NCI-H2196 treated with DMSO at 0.1 percent for 48 hours (cell line): ENCODE measurements at regions not wholly inside any gene's neighbourhood (a gene's known extent, or its start where the extent isn't known, plus 50 kb on each side); places are given as distances from the start of the nearest gene placed in this dataset.
"Not testable (repeated sequence)": the region's sequence is repeated elsewhere in the genome, so short reads cannot be mapped to it uniquely, and the experiment has no call there.

ENCODE experiments used
- DNase-seq: peaks from one replicate; lab custom pipeline; 2025; ENCODE audit not compliant: unreplicated experiment; lab: John Stamatoyannopoulos, UW

GRCh38 chr4:104002318-104002717 lies 282.5 kb upstream of the TACR3 start:
- not testable (repeated sequence) for DNase-seq

DNA sequence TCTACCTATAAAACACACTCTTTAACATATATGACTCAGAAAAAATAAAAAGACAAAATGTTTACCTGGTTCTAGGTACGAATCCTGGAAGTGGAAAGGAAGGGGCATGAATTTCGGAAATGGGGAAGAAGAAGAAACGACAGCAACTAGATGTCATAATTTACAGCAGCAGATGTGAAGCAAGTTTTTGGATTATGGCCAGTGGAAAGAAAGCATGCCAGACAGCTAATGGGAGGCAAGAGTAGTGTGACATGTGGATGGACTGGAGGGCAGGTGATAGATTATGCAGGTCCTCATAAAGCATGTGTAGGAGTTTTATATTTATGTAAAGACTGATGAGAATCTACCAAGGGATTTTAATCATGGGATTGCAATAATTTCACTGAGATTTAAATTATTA lies 279.0 kb upstream of the TACR3 start:
- no peak for DNase-seq

GRCh38 chr4:103996637-103997036 lies 276.9 kb upstream of the TACR3 start:
- DNase-seq = peak; percentile 8

- peak; percentile 1 for DNase-seq
These were observed 276.3 kb upstream of the TACR3 start for GRCh38 chr4:103996064-103996463.

DNA sequence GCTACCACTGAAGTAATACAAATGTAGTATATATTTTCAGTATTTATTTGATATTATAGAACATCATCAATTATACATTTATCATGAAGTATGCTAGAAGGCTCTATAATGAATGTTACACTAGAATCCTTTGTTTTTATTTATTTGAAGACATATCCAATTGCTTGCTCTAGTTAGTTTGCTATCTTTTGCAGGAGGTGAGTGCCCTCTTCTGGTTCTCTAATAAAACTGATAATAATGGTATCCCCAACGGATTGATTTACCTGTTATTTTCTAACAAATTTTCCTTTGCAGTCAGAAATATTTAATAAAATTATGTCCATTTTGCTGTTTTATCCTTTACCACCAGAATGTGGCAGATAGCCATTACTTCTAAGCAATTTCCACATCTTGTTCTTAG lies 274.3 kb upstream of the TACR3 start:
- no peak for DNase-seq

GRCh38 chr4:103982454-103982853 lies 262.7 kb upstream of the TACR3 start:
- DNase-seq = no peak

DNA sequence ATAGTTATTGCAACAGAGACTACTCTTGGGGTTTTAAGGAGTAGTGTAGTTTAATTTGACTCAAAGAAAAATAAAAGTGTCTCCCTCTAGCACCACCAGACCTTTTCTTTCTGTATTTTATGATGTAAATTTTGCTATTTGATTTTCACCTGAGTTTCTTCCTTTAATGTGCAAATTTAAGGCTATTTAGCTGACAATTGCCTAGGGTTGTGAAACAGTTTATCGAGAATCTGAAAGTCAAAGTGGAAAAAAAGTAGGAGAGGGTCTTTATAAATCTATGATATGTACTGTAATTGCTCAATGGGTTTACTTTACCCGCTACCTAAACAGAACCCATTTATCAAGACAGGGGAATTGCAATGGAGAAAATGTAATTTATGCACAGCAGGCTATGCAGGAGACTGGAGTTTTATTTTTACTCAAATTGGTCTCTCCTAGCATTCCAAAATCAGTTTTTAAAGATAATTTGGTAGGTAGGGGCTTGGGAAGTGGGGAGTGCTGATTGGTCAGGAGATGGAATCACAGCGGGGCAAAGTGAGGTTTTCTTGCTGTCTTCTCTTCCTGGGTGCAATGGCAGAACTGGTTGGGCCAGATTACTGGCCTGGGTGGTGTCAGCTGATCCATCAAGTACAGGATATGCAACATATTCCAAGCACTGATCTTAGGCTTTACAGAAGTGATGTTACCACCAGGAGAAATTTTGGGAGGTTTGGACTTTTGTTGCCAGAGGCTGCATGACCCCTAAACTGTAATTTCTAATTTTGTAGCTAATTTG lies 228.6 kb upstream of the TACR3 start:
- DNase-seq = no peak

DNA sequence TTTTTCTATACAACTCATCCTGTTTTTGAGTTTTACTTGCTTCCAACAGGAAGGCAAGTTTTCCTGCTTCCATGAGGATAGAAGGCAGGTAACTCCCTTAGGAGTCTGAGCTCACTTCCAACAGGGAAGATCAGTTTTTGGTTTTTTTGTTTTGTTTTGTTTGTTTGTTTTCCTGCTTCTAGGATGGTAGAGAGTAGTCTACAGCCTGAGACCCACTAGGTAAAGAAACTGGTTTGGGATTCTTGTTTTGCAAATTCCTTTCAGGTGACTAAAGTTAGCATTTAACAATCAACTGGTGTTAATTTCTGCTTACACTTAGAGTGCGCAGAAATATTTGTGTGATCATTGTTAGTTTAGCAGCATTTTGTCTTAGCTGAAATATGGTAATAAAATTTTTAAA lies 227.8 kb upstream of the TACR3 start:
- DNase-seq = no peak

GRCh38 chr4:103946621-103947268 lies 227.0 kb upstream of the TACR3 start:
- DNase-seq = not testable (repeated sequence)

GRCh38 chr4:103938488-103938887 lies 218.7 kb upstream of the TACR3 start:
- no peak for DNase-seq

- no peak for DNase-seq
These were observed 216.9 kb upstream of the TACR3 start for GRCh38 chr4:103936653-103937145.

GRCh38 chr4:103934178-103934789 lies 214.5 kb upstream of the TACR3 start:
- DNase-seq = no peak

- DNase-seq = no peak
These were observed 208.6 kb upstream of the TACR3 start for GRCh38 chr4:103928370-103928769.

GRCh38 chr4:103923551-103923950 lies 203.8 kb upstream of the TACR3 start:
- no peak for DNase-seq

GRCh38 chr4:103918214-103918613 lies 198.4 kb upstream of the TACR3 start:
- DNase-seq = no peak

- no peak for DNase-seq
These were observed 195.6 kb upstream of the TACR3 start for GRCh38 chr4:103915224-103915869.

DNA sequence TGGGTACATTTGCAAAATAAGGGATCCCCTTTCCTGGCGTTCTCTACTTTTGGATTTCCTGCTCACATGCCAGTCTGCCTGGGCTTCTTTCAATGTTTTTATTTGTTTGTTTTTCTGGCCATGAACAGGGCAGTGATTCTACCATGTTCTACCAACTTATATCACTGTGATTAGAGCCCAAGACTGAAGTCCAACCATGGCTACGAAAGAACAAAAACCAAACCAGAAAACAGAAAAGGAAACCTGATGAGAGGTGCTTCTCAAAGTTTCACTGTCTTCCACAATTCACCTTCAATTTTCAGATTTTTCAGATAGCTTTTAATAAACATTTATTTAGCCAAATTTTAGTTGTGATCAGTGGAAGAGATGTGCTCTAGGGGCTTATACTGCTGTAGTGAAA lies 187.6 kb upstream of the TACR3 start:
- DNase-seq = no peak

DNA sequence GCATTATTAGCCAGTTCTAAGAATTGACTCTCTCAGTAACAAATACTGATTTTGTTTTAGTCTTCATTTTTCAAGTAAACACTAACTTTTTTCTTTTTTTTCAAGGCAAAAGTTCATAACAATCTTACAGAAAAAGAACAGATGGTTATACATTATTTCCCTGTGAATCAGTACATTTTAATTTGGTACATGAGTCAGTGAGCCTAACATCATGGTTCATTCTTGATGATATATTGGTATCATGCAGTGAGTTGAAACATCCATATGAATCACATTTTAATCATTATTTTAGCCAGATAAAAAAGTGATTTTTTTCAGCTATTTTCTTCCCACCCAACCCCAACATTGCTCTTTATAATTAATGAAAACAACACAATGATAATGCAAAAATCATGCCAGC lies 184.3 kb upstream of the TACR3 start:
- no peak for DNase-seq

DNA sequence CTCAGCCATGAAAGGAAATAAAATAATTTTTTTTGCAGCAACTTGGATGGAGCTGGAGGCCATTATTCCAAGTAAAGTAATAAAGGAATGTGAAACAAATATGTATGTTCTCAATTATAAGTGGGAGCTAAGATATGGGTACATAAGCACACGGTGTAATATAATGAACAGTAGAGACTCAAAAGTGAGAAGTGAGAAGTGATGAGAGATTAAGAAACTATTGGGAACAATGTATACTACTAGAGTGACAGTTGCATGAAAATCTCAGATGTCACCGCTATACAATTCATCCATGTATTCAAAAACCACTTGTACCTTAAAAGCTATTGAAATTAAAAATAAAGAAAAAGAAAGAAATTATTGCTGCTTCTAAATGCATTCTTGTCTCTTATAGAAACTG lies 182.9 kb upstream of the TACR3 start:
- DNase-seq = no peak

DNA sequence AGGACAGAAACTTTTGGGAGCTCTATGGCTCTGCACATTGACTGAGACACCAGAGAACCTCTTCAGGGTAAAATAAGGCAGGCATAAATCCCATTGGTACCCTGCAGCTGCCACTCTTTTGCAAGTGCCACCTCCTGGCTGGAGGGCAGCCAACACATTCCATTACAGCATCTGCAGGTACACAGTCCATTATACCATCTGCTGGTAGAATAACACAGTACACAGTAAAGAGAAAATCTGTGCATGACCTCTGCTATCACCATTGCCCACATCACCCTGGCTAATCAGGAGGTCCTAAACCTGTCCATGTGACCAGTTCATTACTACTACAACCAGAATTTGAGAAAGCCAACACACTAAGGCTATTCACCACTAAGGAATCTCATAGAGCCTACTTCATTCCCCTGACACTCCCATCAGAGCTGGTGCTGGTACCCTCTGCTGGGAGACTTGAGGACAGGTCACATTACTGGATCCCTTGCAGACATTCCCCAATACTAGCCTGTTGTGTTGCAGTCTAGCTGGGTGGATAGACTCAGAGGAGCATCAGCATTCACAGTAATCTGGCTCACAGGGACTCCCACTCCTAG lies 176.2 kb upstream of the TACR3 start:
- DNase-seq = no peak

GRCh38 chr4:103892586-103892985 lies 172.8 kb upstream of the TACR3 start:
- no peak for DNase-seq
